GM23338 (cell line): ENCODE measurements at regions not wholly inside any gene's neighbourhood (a gene's known extent, or its start where the extent isn't known, plus 50 kb on each side); places are given as distances from the start of the nearest gene placed in this dataset.

ENCODE experiments used
- ATAC-seq: fragments of 200-7000 bp; cut with Tn5 transposase; 3 replicates; pipeline ENCODE4 v1.9.1; 2020
- DNase-seq: peaks from one replicate; pipeline ENCODE4 v3.0.0-alpha.2; 2015; ENCODE audit warnings: low spot score
- H2AFZ ChIP-seq: fragments of 200-600 bp; sonication (generic); 2 replicates; pipeline ENCODE4 v1.8.0; 2016; ENCODE audit warnings: antibody characterized with exemption, mild to moderate bottlenecking, moderate library complexity
- H3F3A ChIP-seq: fragments of 200-600 bp; sonication (generic); replicated peaks from 2 replicates; pipeline ENCODE4 v1.8.0; 2017; ENCODE audit warnings: antibody characterized with exemption, mixed run types, low read depth
- H3K27ac ChIP-seq: fragments of 200-600 bp; sonication (generic); 2 replicates; pipeline ENCODE4 v1.6.1; 2016; ENCODE audit warnings: low read depth
- H3K27me3 ChIP-seq: fragments of 200-600 bp; sonication (generic); 2 replicates; pipeline ENCODE4 v1.8.0; 2016; ENCODE audit warnings: mild to moderate bottlenecking, mixed run types, moderate library complexity; ENCODE audit not compliant: insufficient read depth
- H3K36me3 ChIP-seq: fragments of 200-600 bp; sonication (generic); 2 replicates; pipeline ENCODE4 v1.8.0; 2016; ENCODE audit warnings: mild to moderate bottlenecking; ENCODE audit not compliant: insufficient read depth
- H3K4me1 ChIP-seq: fragments of 200-600 bp; sonication (generic); 2 replicates; pipeline ENCODE4 v1.8.0; 2016; ENCODE audit warnings: mild to moderate bottlenecking, moderate library complexity; ENCODE audit not compliant: insufficient read depth
- H3K4me2 ChIP-seq: fragments of 200-600 bp; sonication (generic); 2 replicates; pipeline ENCODE4 v1.7.1; 2017; ENCODE audit warnings: mixed run types
- H3K4me3 ChIP-seq: fragments of 200-600 bp; sonication (generic); 2 replicates; pipeline ENCODE4 v1.6.1; 2016; ENCODE audit warnings: mixed run types
- H3K79me2 ChIP-seq: fragments of 200-600 bp; sonication (generic); replicated peaks from 2 replicates; pipeline ENCODE4 v1.8.0; 2017; ENCODE audit warnings: mild to moderate bottlenecking; ENCODE audit not compliant: insufficient read depth
- H3K9me2 ChIP-seq: fragments of 200-600 bp; sonication (generic); 2 replicates; pipeline ENCODE4 v1.8.0; 2017; ENCODE audit not compliant: insufficient read depth
- H4K20me1 ChIP-seq: fragments of 200-600 bp; sonication (generic); replicated peaks from 2 replicates; pipeline ENCODE4 v1.8.0; 2017; ENCODE audit warnings: mild to moderate bottlenecking; ENCODE audit not compliant: insufficient read depth
- H3K27ac Mint-ChIP-seq: 2 replicates; pipeline ENCODE4 v1.8.0; 2020; ENCODE audit warnings: inconsistent platforms, mild to moderate bottlenecking, moderate library complexity, mixed read lengths
- H3K27me3 Mint-ChIP-seq: 3 replicates; pipeline ENCODE4 v1.8.0; 2022; ENCODE audit warnings: low read depth, mild to moderate bottlenecking, moderate library complexity, mixed read lengths, inconsistent platforms; ENCODE audit not compliant: insufficient read depth, poor library complexity
- H3K36me3 Mint-ChIP-seq: 3 replicates; pipeline ENCODE4 v1.8.0; 2021; ENCODE audit warnings: low read depth, mild to moderate bottlenecking, inconsistent platforms, moderate library complexity, mixed read lengths
- H3K4me1 Mint-ChIP-seq: 3 replicates; pipeline ENCODE4 v1.8.0; 2020; ENCODE audit warnings: mild to moderate bottlenecking, inconsistent platforms, mixed read lengths
- H3K4me3 Mint-ChIP-seq: 3 replicates; pipeline ENCODE4 v1.8.0; 2021; ENCODE audit warnings: moderate library complexity, mild to moderate bottlenecking, inconsistent platforms, mixed read lengths
- H3K9me3 Mint-ChIP-seq: 3 replicates; pipeline ENCODE4 v1.8.0; 2020; ENCODE audit warnings: moderate library complexity, mild to moderate bottlenecking, inconsistent platforms, mixed read lengths
- CREB1 ChIP-seq: fragments of 250-450 bp; sonication (Bioruptor Pico); IDR thresholded peaks from 2 replicates; pipeline ENCODE4 v1.5.0; 2020; ENCODE audit warnings: low read depth, mild to moderate bottlenecking, moderate library complexity
- NANOG ChIP-seq: IDR thresholded peaks from 2 replicates; pipeline ENCODE4 v1.6.1; 2016; ENCODE audit warnings: antibody characterized with exemption, borderline replicate concordance
- POLR2AphosphoS5 ChIP-seq: IDR thresholded peaks from 2 replicates; pipeline ENCODE4 v1.6.1; 2016; ENCODE audit warnings: antibody characterized with exemption, low read depth
- REST ChIP-seq: IDR thresholded peaks from one replicate; pipeline ENCODE4 v1.6.1; 2018; ENCODE audit warnings: antibody characterized with exemption; ENCODE audit not compliant: unreplicated experiment
- ZNF114 ChIP-seq: fragments of 250-450 bp; sonication (Bioruptor Pico); IDR thresholded peaks from 2 replicates; pipeline ENCODE4 v1.5.0; 2020; ENCODE audit warnings: mild to moderate bottlenecking, moderate library complexity
- ZNF331 ChIP-seq: fragments of 250-450 bp; sonication (Bioruptor Pico); IDR thresholded peaks from 2 replicates; pipeline ENCODE4 v1.5.0; 2020; ENCODE audit warnings: low read depth, mild to moderate bottlenecking, moderate library complexity
- ZNF462 ChIP-seq: fragments of 250-450 bp; sonication (Bioruptor Pico); IDR thresholded peaks from 2 replicates; pipeline ENCODE4 v1.5.0; 2020; ENCODE audit warnings: mild to moderate bottlenecking, moderate library complexity
- TF ChIP-seq, protein P1 (sequence below): IDR thresholded peaks from 2 replicates; pipeline ENCODE4 v1.6.1; 2016; ENCODE audit warnings: antibody characterized with exemption

GRCh38 chr6:168243812-168244376 lies 75.7 kb downstream of the DACT2 start:
- H3F3A ChIP-seq: no peaks in the 10 kb centered on the region
- H3K4me2 ChIP-seq: no peak overlapping the region
- no peaks in the 10 kb centered on the region for H4K20me1 ChIP-seq
- H3K79me2 ChIP-seq: no peaks in the 10 kb centered on the region
- H3K27me3 ChIP-seq: no peaks in the 10 kb centered on the region
- H3K9me2 ChIP-seq: no peaks in the 10 kb centered on the region
- Mint-ChIP-seq H3K9me3 (no peaks in the 10 kb centered on the region), H3K27me3 (peaks cover 7% of the 10 kb centered on the region), H3K36me3 (no peaks in the 10 kb centered on the region), H3K4me1 (peaks cover 30% of the 10 kb centered on the region), H3K27ac (no peak overlapping the region), H3K4me3 (no peak overlapping the region)
- H3K4me1 ChIP-seq: peaks cover 11% of the 10 kb centered on the region
- H2AFZ ChIP-seq: no peak overlapping the region
- H3K4me3 ChIP-seq: no peak overlapping the region
- H3K36me3 ChIP-seq: no peaks in the 10 kb centered on the region
- TF ChIP-seq POLR2AphosphoS5 (no peak), CREB1 (no peak), ZNF462 (CRISPR knock-in tag) (no peak), ZNF114 (CRISPR knock-in tag) (no peak), ZNF331 (no peak), NANOG (no peak)
- DNase-seq: no peak
- H3K27ac ChIP-seq: no peak overlapping the region
- ATAC-seq: no peak

DNA sequence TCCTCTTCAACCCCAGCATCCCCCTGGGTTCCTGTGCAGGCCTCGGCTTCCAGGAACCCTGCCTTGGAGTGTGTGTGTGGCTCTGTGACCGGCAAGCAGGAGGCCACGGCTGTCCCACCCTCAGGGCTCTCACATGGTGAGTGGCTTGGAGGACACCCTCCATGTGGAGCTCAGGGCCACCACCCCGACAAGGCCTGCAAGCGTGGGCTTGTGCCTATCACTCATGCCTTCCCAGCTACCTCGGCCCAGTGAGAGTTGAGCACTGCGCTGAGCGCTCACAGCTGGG lies 76.7 kb downstream of the DACT2 start:
- TF ChIP-seq REST (no peak), NANOG (no peak)
- TF ChIP-seq, protein P1, sequence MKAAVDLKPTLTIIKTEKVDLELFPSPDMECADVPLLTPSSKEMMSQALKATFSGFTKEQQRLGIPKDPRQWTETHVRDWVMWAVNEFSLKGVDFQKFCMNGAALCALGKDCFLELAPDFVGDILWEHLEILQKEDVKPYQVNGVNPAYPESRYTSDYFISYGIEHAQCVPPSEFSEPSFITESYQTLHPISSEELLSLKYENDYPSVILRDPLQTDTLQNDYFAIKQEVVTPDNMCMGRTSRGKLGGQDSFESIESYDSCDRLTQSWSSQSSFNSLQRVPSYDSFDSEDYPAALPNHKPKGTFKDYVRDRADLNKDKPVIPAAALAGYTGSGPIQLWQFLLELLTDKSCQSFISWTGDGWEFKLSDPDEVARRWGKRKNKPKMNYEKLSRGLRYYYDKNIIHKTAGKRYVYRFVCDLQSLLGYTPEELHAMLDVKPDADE: no peak
- Histone ChIP-seq H3K4me3 (no peak overlapping the region), H2AFZ (no peak overlapping the region), H3K36me3 (no peaks in the 10 kb centered on the region), H3K4me1 (peaks cover 7% of the 10 kb centered on the region), H3F3A (no peaks in the 10 kb centered on the region), H4K20me1 (no peaks in the 10 kb centered on the region), H3K27me3 (no peaks in the 10 kb centered on the region), H3K4me2 (no peak overlapping the region), H3K79me2 (no peaks in the 10 kb centered on the region), H3K9me2 (no peaks in the 10 kb centered on the region), H3K27ac (no peak overlapping the region)
- no peak for ATAC-seq
- no peaks in the 10 kb centered on the region for H3K36me3 Mint-ChIP-seq
- H3K27ac Mint-ChIP-seq: no peak overlapping the region; the same call in 1 of the 2 replicates
- H3K4me1 Mint-ChIP-seq: peaks cover 23% of the 10 kb centered on the region
- DNase-seq: no peak
- H3K4me3 Mint-ChIP-seq: no peak overlapping the region
- peaks cover under 1% of the 10 kb centered on the region; the same call in 1 of the 3 replicates for H3K9me3 Mint-ChIP-seq
- peaks cover 8% of the 10 kb centered on the region for H3K27me3 Mint-ChIP-seq
